OCI-LY7 (cell line): ENCODE measurements at regions not wholly inside any gene's neighbourhood (a gene's known extent, or its start where the extent isn't known, plus 50 kb on each side); places are given as distances from the start of the nearest gene placed in this dataset.
A peak's percentile ranks its signal among the peaks of the same experiment; 100 is the strongest.

Experiments used
- BruUV-seq: library from RNA; stranded (reverse); fragments of 400-500 nt; replicated peaks from 2 replicates; lab custom pipeline; 2021; lab: Mats Ljungman, UMichigan
- CTCF ChIA-PET: fragments of 300-600 bp; sonication (Branson Sonifier 250); formaldehyde crosslinking; loops from one replicate; lab custom pipeline; 2022; ENCODE audit warnings: antibody characterized with exemption; ENCODE audit not compliant: unreplicated experiment; lab: Charles Lee
- POLR2A ChIA-PET: fragments of 300-600 bp; sonication (Branson Sonifier 250); formaldehyde crosslinking; loops from one replicate; lab custom pipeline; 2022; ENCODE audit warnings: antibody characterized with exemption; lab: Charles Lee
- DNase-seq: peaks from one replicate; pipeline ENCODE4 v3.0.0-alpha.2; 2015; ENCODE audit warnings: low spot score
- H2AFZ ChIP-seq: fragments of 200-600 bp; sonication (generic), shearing (Covaris generic); 2 replicates; pipeline ENCODE4 v1.6.1; 2014; ENCODE audit warnings: mild to moderate bottlenecking, antibody characterized with exemption, low read length, moderate library complexity
- H3K27ac ChIP-seq: fragments of 200-600 bp; sonication (generic); 2 replicates; pipeline ENCODE4 v1.5.1; 2014; ENCODE audit warnings: mixed run types, low read depth, mild to moderate bottlenecking, moderate library complexity, low read length, inconsistent platforms; ENCODE audit not compliant: poor library complexity, severe bottlenecking
- H3K36me3 ChIP-seq: fragments of 200-600 bp; sonication (generic); 2 replicates; pipeline ENCODE4 v1.6.1; 2014; ENCODE audit warnings: mild to moderate bottlenecking, antibody characterized with exemption, low read length, moderate library complexity, mixed read lengths; ENCODE audit not compliant: insufficient read depth
- H3K4me1 ChIP-seq: fragments of 200-600 bp; sonication (generic); 2 replicates; pipeline ENCODE4 v1.5.1; 2014; ENCODE audit warnings: mild to moderate bottlenecking, low read length; ENCODE audit not compliant: insufficient read depth, poor library complexity, severe bottlenecking
- H3K4me2 ChIP-seq: fragments of 200-600 bp; sonication (generic); 2 replicates; pipeline ENCODE4 v1.6.1; 2014; ENCODE audit warnings: mild to moderate bottlenecking, low read length
- H3K4me3 ChIP-seq: fragments of 200-600 bp; sonication (generic); 2 replicates; pipeline ENCODE4 v1.5.1; 2014; ENCODE audit warnings: mild to moderate bottlenecking, low read depth, low read length; ENCODE audit not compliant: poor library complexity, severe bottlenecking
- H3K79me2 ChIP-seq: fragments of 200-600 bp; sonication (generic); 2 replicates; pipeline ENCODE4 v1.6.1; 2016; ENCODE audit warnings: low read depth, mild to moderate bottlenecking, low read length, moderate library complexity, mixed read lengths; ENCODE audit not compliant: insufficient read depth
- H3K9me2 ChIP-seq: fragments of 200-600 bp; sonication (generic); 2 replicates; pipeline ENCODE4 v1.6.1; 2016; ENCODE audit warnings: mild to moderate bottlenecking, low read length, mixed read lengths; ENCODE audit not compliant: insufficient read depth
- H3K9me3 ChIP-seq: fragments of 200-600 bp; sonication (generic); 2 replicates; pipeline ENCODE4 v1.6.1; 2014; ENCODE audit warnings: mild to moderate bottlenecking, mixed run types, low read length, mixed read lengths
- H4K20me1 ChIP-seq: fragments of 200-600 bp; sonication (generic); 2 replicates; pipeline ENCODE4 v1.6.1; 2014; ENCODE audit warnings: mild to moderate bottlenecking, antibody characterized with exemption, low read length, moderate library complexity, mixed read lengths; ENCODE audit not compliant: insufficient read depth
- EZH2phosphoT487 ChIP-seq: fragments of 200-600 bp; sonication (generic); IDR thresholded peaks from 2 replicates; pipeline ENCODE4 v1.6.1; 2018; ENCODE audit warnings: low read depth, borderline replicate concordance, mild to moderate bottlenecking, mixed run types, antibody characterized with exemption, low read length, moderate library complexity, mixed read lengths
- intact Hi-C: fragments of 100-400 bp; cut with micrococcal nuclease; formaldehyde crosslinking; loops from one replicate; pipeline ENCODE4 v1.10.0; 2022; ENCODE audit not compliant: unreplicated experiment
- TF ChIP-seq, protein P1 (sequence below): fragments of 200-600 bp; sonication (generic); conservative IDR thresholded peaks from 2 replicates; pipeline ENCODE4 v1.5.1; 2014; ENCODE audit warnings: mild to moderate bottlenecking, antibody characterized with exemption, low read length, moderate library complexity, mixed read lengths

DNA sequence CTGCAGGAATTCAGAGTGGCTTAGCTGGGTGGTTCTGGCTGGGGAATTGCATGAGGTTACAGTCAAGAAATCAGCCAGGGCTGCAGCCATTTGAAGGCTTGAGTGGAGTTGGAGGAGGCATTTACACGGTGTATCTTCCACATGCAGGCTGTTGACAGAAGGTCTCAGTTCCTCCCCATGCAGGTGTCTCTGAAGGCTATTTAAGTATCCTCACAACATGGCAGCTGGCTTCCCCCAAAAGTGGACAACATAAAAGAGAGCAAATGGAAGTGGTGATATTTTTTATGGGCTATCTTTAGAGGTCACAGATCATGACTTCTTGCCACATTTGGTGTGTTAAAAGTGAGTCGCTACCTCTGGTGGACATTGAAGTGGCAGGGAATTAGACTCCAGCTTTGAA lies 60.1 kb upstream of the SPRED1 start:
- ChIA-PET CTCF (no interaction called here), POLR2A (interaction anchor here (0.7 to 2.4 kb wide), 11 partner anchors 12 to 119 kb away, joined by 3 to 6 read pairs (median 5); no protein-coding TSS in a partner anchor)
- Histone ChIP-seq H3K79me2 (no peaks in the 10 kb centered on the region), H4K20me1 (no peaks in the 10 kb centered on the region), H3K4me1 (peaks cover 66% of the 10 kb centered on the region), H3K9me3 (peaks cover 4% of the 10 kb centered on the region; the same call in 1 of the 2 replicates), H3K27ac (peak overlapping the region; percentile 75), H3K4me2 (peak overlapping the region; percentile 81), H3K36me3 (no peaks in the 10 kb centered on the region; the same call in 1 of the 2 replicates), H2AFZ (peak overlapping the region; percentile 33; the same call in 1 of the 2 replicates), H3K9me2 (no peaks in the 10 kb centered on the region), H3K4me3 (peak overlapping the region; percentile 12)
- no TSS peak for BruUV-seq
- intact Hi-C loops: loop anchor here (1.0 to 10.0 kb wide), 5 partner anchors 60 to 188 kb away; partner anchors contain the start of gene SPRED1
- DNase-seq: peak; percentile 95
- TF ChIP-seq, protein P1, sequence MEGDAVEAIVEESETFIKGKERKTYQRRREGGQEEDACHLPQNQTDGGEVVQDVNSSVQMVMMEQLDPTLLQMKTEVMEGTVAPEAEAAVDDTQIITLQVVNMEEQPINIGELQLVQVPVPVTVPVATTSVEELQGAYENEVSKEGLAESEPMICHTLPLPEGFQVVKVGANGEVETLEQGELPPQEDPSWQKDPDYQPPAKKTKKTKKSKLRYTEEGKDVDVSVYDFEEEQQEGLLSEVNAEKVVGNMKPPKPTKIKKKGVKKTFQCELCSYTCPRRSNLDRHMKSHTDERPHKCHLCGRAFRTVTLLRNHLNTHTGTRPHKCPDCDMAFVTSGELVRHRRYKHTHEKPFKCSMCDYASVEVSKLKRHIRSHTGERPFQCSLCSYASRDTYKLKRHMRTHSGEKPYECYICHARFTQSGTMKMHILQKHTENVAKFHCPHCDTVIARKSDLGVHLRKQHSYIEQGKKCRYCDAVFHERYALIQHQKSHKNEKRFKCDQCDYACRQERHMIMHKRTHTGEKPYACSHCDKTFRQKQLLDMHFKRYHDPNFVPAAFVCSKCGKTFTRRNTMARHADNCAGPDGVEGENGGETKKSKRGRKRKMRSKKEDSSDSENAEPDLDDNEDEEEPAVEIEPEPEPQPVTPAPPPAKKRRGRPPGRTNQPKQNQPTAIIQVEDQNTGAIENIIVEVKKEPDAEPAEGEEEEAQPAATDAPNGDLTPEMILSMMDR: peak; percentile 56; the same call in 1 of the 2 replicates
- no peak for TF ChIP-seq EZH2phosphoT487

DNA sequence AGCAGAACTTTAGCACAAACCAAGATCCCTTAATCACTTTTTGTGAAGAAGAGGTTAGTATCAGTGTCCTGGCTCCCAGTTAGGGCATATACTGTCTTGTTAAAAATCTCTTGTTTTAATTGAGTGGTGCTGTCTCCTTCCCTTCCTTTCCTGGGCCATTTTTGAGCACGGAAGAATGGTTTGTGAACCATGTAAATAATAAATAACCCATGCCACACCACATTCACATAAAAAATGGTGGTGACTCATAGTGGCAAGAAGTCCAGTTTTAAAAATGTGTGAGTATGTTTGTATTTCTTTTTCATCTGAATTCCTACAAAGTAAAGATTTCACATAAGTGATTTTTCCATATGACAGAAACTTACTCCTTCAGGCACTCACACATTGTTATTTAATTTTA lies 59.1 kb upstream of the SPRED1 start:
- Histone ChIP-seq H3K36me3 (no peaks in the 10 kb centered on the region; the same call in 1 of the 2 replicates), H2AFZ (no peak overlapping the region; the same call in 1 of the 2 replicates), H3K4me1 (peaks cover 59% of the 10 kb centered on the region), H4K20me1 (no peaks in the 10 kb centered on the region), H3K27ac (peak overlapping the region; percentile 75), H3K79me2 (no peaks in the 10 kb centered on the region), H3K9me2 (no peaks in the 10 kb centered on the region), H3K9me3 (peaks cover 4% of the 10 kb centered on the region; the same call in 1 of the 2 replicates), H3K4me3 (no peak overlapping the region), H3K4me2 (peak overlapping the region; percentile 81)
- no peak for TF ChIP-seq EZH2phosphoT487
- TF ChIP-seq, protein P1: no peak
- ChIA-PET POLR2A (no interaction called here), CTCF (no interaction called here)
- intact Hi-C loops: loop anchor here (2.0 to 10.0 kb wide), 2 partner anchors 161 to 189 kb away; no protein-coding TSS in a partner anchor
- no TSS peak for BruUV-seq
- DNase-seq: no peak
